A673 (cell line): ENCODE measurements at regions not wholly inside any gene's neighbourhood (a gene's known extent, or its start where the extent isn't known, plus 50 kb on each side); places are given as distances from the start of the nearest gene placed in this dataset.

Experiments used
- BruUV-seq: library from RNA; stranded (reverse); fragments of 400-500 nt; replicated peaks from 2 replicates; lab custom pipeline; 2021; lab: Mats Ljungman, UMichigan
- CTCF ChIA-PET: fragments of 300-600 bp; sonication (Branson Sonifier 250); formaldehyde crosslinking; loops from one replicate; lab custom pipeline; 2022; ENCODE audit warnings: antibody characterized with exemption; lab: Charles Lee
- POLR2A ChIA-PET: fragments of 300-600 bp; sonication (Branson Sonifier 250); formaldehyde crosslinking; loops from one replicate; lab custom pipeline; 2022; ENCODE audit warnings: antibody characterized with exemption; ENCODE audit not compliant: low non-redundant PET; lab: Charles Lee
- DNase-seq: peaks from one replicate; pipeline ENCODE4 v3.0.0-alpha.2; 2015; ENCODE audit warnings: low spot score
- H3K27ac ChIP-seq: fragments of 200-600 bp; sonication (generic); 2 replicates; pipeline ENCODE4 v1.5.1; 2016; ENCODE audit warnings: mixed run types, low read depth, mild to moderate bottlenecking, mixed read lengths, antibody characterized with exemption, low read length; ENCODE audit not compliant: poor library complexity, severe bottlenecking
- H3K27me3 ChIP-seq: fragments of 200-600 bp; sonication (generic); replicated peaks from 2 replicates; pipeline ENCODE4 v1.6.1; 2017; ENCODE audit warnings: mixed run types, low read depth, mild to moderate bottlenecking, mixed read lengths, antibody characterized with exemption, low read length; ENCODE audit not compliant: insufficient read depth, poor library complexity
- H3K36me3 ChIP-seq: fragments of 200-600 bp; sonication (generic); 2 replicates; pipeline ENCODE4 v1.6.1; 2016; ENCODE audit warnings: mixed run types, mild to moderate bottlenecking, mixed read lengths, antibody characterized with exemption, low read length; ENCODE audit not compliant: insufficient read depth, poor library complexity, severe bottlenecking
- H3K4me1 ChIP-seq: fragments of 200-600 bp; sonication (generic); 2 replicates; pipeline ENCODE4 v1.6.1; 2017; ENCODE audit warnings: mixed run types, mild to moderate bottlenecking, mixed read lengths, antibody characterized with exemption, low read length; ENCODE audit not compliant: insufficient read depth, poor library complexity, severe bottlenecking
- H3K4me3 ChIP-seq: fragments of 200-600 bp; sonication (generic); 2 replicates; pipeline ENCODE4 v1.5.1; 2016; ENCODE audit warnings: low read depth, mixed run types, mild to moderate bottlenecking, mixed read lengths, low read length; ENCODE audit not compliant: poor library complexity, severe bottlenecking
- H3K9me3 ChIP-seq: fragments of 200-600 bp; sonication (generic); 2 replicates; pipeline ENCODE4 v1.6.1; 2016; ENCODE audit warnings: mixed run types, low read depth, mild to moderate bottlenecking, mixed read lengths, antibody characterized with exemption, low read length; ENCODE audit not compliant: poor library complexity, severe bottlenecking
- EZH2 ChIP-seq: fragments of 200-600 bp; sonication (generic); IDR thresholded peaks from 2 replicates; pipeline ENCODE4 v1.6.1; 2017; ENCODE audit warnings: borderline replicate concordance, low read depth, mild to moderate bottlenecking, mixed read lengths, antibody characterized with exemption, low read length; ENCODE audit not compliant: poor library complexity, severe bottlenecking
- intact Hi-C: fragments of 100-400 bp; cut with micrococcal nuclease; formaldehyde crosslinking; loops from one replicate; pipeline ENCODE4 v1.10.0; 2022; ENCODE audit not compliant: unreplicated experiment
- TF ChIP-seq, protein P1 (sequence below): fragments of 300-800, 200-600 bp; sonication (generic); conservative IDR thresholded peaks from 2 replicates; pipeline ENCODE4 v1.5.1; 2017; ENCODE audit warnings: low read depth, mild to moderate bottlenecking, antibody characterized with exemption, low read length, moderate library complexity, mixed read lengths

DNA sequence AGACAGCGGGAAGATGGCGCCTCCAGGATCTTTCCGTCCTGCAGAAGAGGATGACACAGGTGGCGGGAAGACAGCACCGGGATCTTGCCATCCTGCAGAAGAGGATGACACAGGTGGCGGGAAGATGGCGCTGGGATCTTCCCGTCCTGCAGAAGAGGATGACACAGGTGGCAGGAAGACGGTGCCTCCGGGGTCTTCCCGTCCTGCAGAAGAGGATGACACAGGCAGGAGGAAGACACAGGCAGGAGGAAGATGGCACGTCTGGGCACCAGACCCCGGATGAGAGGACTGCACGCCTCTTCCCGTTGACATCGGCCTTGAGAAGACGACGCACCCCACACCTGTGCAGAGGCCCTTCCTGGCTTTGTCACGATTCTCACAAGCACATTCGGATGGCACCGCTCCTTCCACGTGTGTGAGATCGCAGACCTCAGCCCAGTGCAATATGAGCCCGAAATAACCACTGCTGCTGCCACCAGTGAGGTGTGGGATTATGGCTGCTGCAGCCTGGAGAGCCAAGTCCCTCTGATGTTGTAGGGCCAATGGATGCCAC, 79.4 kb upstream of the SNTG2 start:
- Histone ChIP-seq H3K27me3 (no peaks in the 10 kb centered on the region), H3K4me1 (no peaks in the 10 kb centered on the region), H3K27ac (no peak overlapping the region), H3K9me3 (no peaks in the 10 kb centered on the region), H3K36me3 (no peaks in the 10 kb centered on the region), H3K4me3 (no peak overlapping the region)
- BruUV-seq, result no TSS peak
- TF ChIP-seq, protein P1, sequence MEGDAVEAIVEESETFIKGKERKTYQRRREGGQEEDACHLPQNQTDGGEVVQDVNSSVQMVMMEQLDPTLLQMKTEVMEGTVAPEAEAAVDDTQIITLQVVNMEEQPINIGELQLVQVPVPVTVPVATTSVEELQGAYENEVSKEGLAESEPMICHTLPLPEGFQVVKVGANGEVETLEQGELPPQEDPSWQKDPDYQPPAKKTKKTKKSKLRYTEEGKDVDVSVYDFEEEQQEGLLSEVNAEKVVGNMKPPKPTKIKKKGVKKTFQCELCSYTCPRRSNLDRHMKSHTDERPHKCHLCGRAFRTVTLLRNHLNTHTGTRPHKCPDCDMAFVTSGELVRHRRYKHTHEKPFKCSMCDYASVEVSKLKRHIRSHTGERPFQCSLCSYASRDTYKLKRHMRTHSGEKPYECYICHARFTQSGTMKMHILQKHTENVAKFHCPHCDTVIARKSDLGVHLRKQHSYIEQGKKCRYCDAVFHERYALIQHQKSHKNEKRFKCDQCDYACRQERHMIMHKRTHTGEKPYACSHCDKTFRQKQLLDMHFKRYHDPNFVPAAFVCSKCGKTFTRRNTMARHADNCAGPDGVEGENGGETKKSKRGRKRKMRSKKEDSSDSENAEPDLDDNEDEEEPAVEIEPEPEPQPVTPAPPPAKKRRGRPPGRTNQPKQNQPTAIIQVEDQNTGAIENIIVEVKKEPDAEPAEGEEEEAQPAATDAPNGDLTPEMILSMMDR, result no peak
- TF ChIP-seq EZH2, result no peak
- intact Hi-C loops, result no loop called here
- DNase-seq, result no peak
- ChIA-PET POLR2A (no interaction called here), CTCF (no interaction called here)

GRCh38 chr2:870426-870825, 80.2 kb upstream of the SNTG2 start:
- H3K9me3 ChIP-seq, result no peaks in the 10 kb centered on the region
- intact Hi-C loops, result no loop called here
- no peak overlapping the region for H3K27ac ChIP-seq
- no peaks in the 10 kb centered on the region for H3K27me3 ChIP-seq
- H3K4me1 ChIP-seq, result no peaks in the 10 kb centered on the region
- CTCF ChIA-PET, result no interaction called here
- TF ChIP-seq, protein P1, result no peak
- no peak for TF ChIP-seq EZH2
- POLR2A ChIA-PET, result no interaction called here
- DNase-seq, result no peak
- no peak overlapping the region for H3K4me3 ChIP-seq
- BruUV-seq, result no TSS peak
- H3K36me3 ChIP-seq, result no peaks in the 10 kb centered on the region

DNA sequence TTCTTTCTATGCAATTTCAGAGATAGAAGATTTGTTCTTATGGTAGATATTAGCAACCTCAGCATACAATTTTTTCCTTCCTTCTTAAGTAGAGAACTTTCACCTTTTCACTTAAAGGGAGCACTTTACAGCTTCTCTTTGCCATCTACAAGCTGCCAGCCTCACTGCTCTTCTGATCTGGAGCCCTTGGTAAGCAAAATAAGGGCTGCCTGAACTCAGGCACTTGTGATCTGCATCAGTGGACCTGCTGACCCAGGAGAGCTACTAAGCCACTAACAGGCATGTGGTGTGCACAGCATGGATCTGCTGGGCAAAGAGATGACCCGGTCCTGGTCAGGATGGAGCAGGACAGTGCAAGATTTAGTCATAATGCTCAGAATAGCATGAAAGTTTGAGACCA, 80.8 kb upstream of the SNTG2 start:
- BruUV-seq, result no TSS peak
- CTCF ChIA-PET, result no interaction called here
- no peak for DNase-seq
- Histone ChIP-seq H3K27ac (no peak overlapping the region), H3K4me1 (no peaks in the 10 kb centered on the region), H3K4me3 (peak overlapping the region; percentile 40), H3K36me3 (no peaks in the 10 kb centered on the region), H3K27me3 (no peaks in the 10 kb centered on the region), H3K9me3 (no peaks in the 10 kb centered on the region)
- intact Hi-C loops, result no loop called here
- TF ChIP-seq, protein P1, result no peak
- no peak for TF ChIP-seq EZH2
- POLR2A ChIA-PET, result no interaction called here
